ENCODE measurements at regions not wholly inside any gene's neighbourhood (a gene's known extent, or its start where the extent isn't known, plus 50 kb on each side); places are given as distances from the start of the nearest gene placed in this dataset.
"Not testable (repeated sequence)": the region's sequence is repeated elsewhere in the genome, so short reads cannot be mapped to it uniquely, and the experiment has no call there.

GRCh38 chrX:63458981-63459380 lies 107.8 kb upstream of the SPIN4 start:
- no peak for DNase-seq

DNA sequence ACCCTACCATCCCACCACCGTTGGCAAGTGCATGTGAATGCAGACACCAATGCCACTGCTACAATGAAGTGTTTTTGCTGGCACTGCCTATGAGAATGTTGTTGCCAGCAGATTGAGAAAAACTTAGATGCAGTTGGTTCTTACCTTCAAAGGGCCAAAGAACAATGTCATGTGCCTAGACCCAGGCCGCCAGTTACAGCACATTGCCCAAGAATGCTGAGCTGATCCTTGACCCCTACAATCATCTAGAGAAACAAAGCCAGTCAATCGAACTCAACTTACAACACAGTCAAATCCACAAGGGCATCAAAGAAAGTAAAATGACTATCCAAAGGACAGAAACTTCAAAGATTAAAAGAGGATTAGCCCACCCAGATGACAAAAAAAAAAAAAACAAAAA lies 102.4 kb upstream of the SPIN4 start:
- no peak for DNase-seq

- DNase-seq = no peak
These were observed 90.6 kb upstream of the SPIN4 start for GRCh38 chrX:63441717-63442116.

GRCh38 chrX:63439580-63439979 lies 88.4 kb upstream of the SPIN4 start:
- DNase-seq = no peak

DNA sequence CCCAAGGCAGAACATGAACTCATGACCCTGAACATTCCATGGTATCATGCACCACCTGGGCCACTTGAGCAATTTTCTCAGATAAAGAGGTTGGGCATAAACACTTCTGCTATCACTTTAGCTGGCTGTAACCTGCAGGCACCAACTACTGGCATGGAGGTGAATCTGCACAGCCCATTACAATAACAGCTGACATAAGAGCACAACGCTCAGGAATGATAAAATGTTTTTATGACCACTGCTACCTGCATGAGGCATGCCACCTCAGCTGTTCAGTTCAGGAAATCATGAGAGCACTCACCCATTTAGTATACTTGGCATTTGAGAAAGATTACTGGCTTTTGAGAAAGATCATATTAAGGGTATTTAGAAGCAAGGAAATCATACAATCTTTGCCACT lies 85.7 kb upstream of the SPIN4 start:
- no peak for DNase-seq

- DNase-seq = no peak
These were observed 83.5 kb upstream of the SPIN4 start for GRCh38 chrX:63434665-63435064.

GRCh38 chrX:63434206-63434605 lies 83.1 kb upstream of the SPIN4 start:
- no peak for DNase-seq

DNA sequence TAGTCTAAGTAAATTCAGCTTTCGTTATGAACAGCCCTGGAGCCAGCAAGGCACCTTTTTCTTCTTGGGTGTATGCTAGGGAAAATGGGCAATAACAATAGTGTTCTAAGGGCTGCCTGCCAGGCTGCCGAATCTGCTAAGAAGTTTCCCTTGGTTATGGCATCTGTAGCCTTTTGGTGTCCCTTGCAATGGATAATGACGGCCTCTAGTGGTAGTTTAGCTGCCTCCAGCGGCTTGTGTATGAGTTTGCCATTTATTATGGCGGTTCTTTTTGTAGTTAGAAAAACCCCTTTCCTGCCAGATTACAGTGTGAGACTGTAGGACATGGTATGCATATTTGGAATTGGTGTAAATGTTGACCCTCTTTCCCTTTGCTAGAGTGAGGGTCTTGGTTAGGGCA lies 78.9 kb upstream of the SPIN4 start:
- DNase-seq = no peak

DNA sequence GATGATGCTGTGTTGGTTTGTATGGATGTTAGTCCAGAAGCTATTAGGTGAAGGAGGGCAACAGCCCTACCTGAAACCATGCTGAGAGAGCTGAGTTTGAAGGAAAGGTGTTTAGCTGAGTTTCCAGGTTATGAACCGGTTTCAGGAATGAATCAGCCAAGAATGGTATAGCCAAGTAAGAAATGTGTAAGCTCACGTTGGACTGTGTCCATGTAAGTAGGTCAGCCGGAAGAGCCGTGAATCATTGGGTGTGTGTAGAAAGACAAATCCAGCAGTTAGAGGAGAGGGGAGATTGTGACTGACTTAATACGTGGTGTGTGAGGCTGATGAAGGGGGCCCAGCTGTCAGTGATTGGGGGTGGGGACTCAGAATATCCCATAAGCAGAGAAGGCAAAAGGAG lies 77.2 kb upstream of the SPIN4 start:
- no peak for DNase-seq

- DNase-seq = no peak
These were observed 75.4 kb upstream of the SPIN4 start for GRCh38 chrX:63426519-63426918.

DNA sequence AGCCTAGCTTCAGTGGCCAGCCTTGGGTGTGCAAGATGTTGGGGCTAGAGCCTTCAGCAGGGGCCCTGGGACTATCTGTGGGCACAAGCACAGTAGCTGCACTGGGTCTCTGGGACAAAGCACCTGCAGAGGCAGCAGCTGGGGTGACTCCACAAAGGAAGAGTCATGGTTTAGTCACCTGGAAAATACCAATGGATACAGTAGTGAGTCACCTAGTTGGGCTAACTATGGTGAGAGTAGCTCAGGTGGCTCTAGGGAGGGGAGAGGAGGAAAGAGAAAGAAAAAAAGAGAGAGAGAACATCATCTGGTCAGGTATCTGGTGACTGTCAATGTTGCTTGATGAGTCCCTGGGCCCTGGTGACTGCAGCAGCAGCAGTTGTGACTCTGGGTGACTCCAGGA lies 72.9 kb upstream of the SPIN4 start:
- no peak for DNase-seq

- no peak for DNase-seq
These were observed 70.3 kb upstream of the SPIN4 start for GRCh38 chrX:63421411-63421810.

- no peak for DNase-seq
These were observed 67.1 kb upstream of the SPIN4 start for GRCh38 chrX:63418211-63418610.

DNA sequence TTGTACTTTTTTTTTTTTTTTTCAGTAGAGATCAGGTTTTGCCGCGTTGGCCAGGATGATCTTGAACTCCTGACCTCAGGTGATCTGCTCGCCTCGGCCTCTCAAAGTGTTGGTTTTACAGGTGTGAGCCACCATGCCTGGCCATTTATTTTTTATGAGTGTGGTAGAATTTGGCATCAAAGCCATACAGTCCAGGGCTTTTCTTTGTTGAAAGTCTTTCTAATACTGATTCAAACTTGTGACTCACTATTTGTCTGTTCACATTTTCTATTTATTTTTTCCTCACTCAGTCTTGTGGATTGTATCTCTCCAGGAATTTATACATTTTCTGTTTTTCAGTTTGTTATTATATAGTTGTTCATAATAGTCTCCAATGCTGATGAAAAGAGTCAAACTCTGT lies 66.5 kb upstream of the SPIN4 start:
- DNase-seq = no peak

GRCh38 chrX:63409934-63410333 lies 58.8 kb upstream of the SPIN4 start:
- not testable (repeated sequence) for DNase-seq

DNA sequence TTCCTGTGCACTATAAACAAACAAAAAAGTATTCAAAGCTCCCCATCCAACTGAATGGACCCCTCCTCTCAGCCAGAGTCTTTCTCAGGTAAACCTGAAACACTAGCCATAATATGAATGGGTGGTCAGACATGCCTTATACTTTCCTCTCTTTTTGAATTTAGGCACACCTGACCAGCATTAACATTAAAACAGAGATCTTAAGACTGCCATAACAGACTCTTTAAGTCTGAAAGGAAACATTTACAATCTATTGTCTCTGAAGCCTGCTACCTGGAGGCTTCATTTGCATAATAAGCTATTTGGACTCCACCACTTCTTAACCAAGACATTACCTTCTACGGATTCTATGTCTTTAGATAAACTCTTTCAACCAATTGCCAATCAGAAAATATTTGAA lies 56.9 kb upstream of the SPIN4 start:
- no peak for DNase-seq

GRCh38 chrX:63404332-63404731 lies 53.2 kb upstream of the SPIN4 start:
- no peak for DNase-seq

GRCh38 chrX:63402106-63402505 lies 51.0 kb upstream of the SPIN4 start:
- no peak for DNase-seq
